Gastrocnemius medialis (tissue), 4 donors: ENCODE measurements at regions not wholly inside any gene's neighbourhood (a gene's known extent, or its start where the extent isn't known, plus 50 kb on each side); places are given as distances from the start of the nearest gene placed in this dataset.

Experiments
- ATAC-seq, 2 donors: fragments of 150-250 bp; one replicate each; pipeline ENCODE4 v1.9.1; 2016
- DNase-seq, 2 donors: peaks; one replicate each; pipeline ENCODE4 v3.0.0-alpha.2; 2019
- H3K27ac ChIP-seq, 4 donors: fragments of 200-600 bp; sonication (generic); 1 replicate in 1 of 4; 2 replicates in 3 of 4; pipeline ENCODE4 v1.5.1; 2016 to 2018; ENCODE audit warnings: mild to moderate bottlenecking in 2 of 4, moderate library complexity in 1 of 4
- H3K27me3 ChIP-seq, 3 donors: fragments of 200-600 bp; sonication (generic) in 2 of 3; 1 replicate in 1 of 3; 2 replicates in 2 of 3; pipeline versions ENCODE4 v1.5.1 to v1.6.0; 2016 to 2019; ENCODE audit warnings: mild to moderate bottlenecking in 1 of 3, moderate library complexity in 1 of 3
- H3K36me3 ChIP-seq, 2 donors: fragments of 200-600 bp; sonication (generic) in 1 of 2; one replicate each; pipeline ENCODE4 v1.5.1; 2017 to 2018
- H3K4me1 ChIP-seq, 2 donors: fragments of 200-600 bp; sonication (generic) in 1 of 2; one replicate each; pipeline ENCODE4 v1.5.1; 2016 to 2017; ENCODE audit warnings: mild to moderate bottlenecking in 2 of 2
- H3K4me3 ChIP-seq, 4 donors: fragments of 200-600 bp; sonication (generic) in 3 of 4; 1 replicate in 1 of 4; 2 replicates in 3 of 4; pipeline ENCODE4 v1.5.1; 2016 to 2019; ENCODE audit warnings: mild to moderate bottlenecking in 2 of 4
- H3K9me3 ChIP-seq, 3 donors: fragments of 200-600 bp; sonication (generic) in 2 of 3; 1 replicate in 1 of 3; 2 replicates in 2 of 3; pipeline ENCODE4 v1.5.1; 2016 to 2019
- CTCF ChIP-seq, 5 experiments: fragments of 450-650 bp in 3 of 5; fragments of 200-600 bp in 2 of 5; sonication (generic) in 2 of 5; IDR thresholded peaks in 4 of 5; conservative IDR thresholded peaks in 1 of 5; 1 replicate in 4 of 5; 2 replicates in 1 of 5; pipeline ENCODE4 v1.5.1; 2016 to 2019; ENCODE audit warnings: antibody characterized with exemption in 5 of 5, mild to moderate bottlenecking in 3 of 5, moderate library complexity in 3 of 5
- POLR2A ChIP-seq, 2 donors: fragments of 450-650 bp; IDR thresholded peaks; one replicate each; pipeline ENCODE4 v1.6.1; 2017; ENCODE audit warnings: antibody characterized with exemption in 2 of 2, mild to moderate bottlenecking in 2 of 2, moderate library complexity in 2 of 2
- in situ Hi-C, 4 donors: fragments of 200-750 bp; cut with MboI; loops; one replicate each; pipeline versions ENCODE4 v1.15.0 to v1.8.0; 2017; ENCODE audit warnings: low sequenced_read_pairs in 4 of 4
- intact Hi-C: fragments of 100-400 bp; cut with DNase I; formaldehyde crosslinking; loops from one replicate; pipeline ENCODE4 v1.15.1; 2023; ENCODE audit warnings: low total_unique reads

- Histone ChIP-seq H3K9me3 (no peaks in the 10 kb centered on the region), H3K36me3 (no peaks in the 10 kb centered on the region), H3K4me3 (no peak overlapping the region), H3K27ac (no peak overlapping the region), H3K27me3 (no peaks in the 10 kb centered on the region), H3K4me1 (no peaks in the 10 kb centered on the region)
- intact Hi-C loops, result no loop called here
- in situ Hi-C loops, result no loop called here
- no peak for ATAC-seq
- TF ChIP-seq POLR2A (IDR thresholded peaks at IDR 0.05), result no peak
- TF ChIP-seq CTCF (IDR thresholded peaks at IDR 0.05 in 4 of 5, conservative IDR thresholded peaks at IDR 0.05 in 1 of 5), result no peak
- DNase-seq, result no peak
These were observed 902.8 kb downstream of the SLC16A7 start for GRCh38 chr12:60498656-60499055.

- H3K36me3 ChIP-seq, result no peaks in the 10 kb centered on the region
- no peaks in the 10 kb centered on the region for H3K27me3 ChIP-seq
- DNase-seq (no peak), ATAC-seq (no peak)
- intact Hi-C loops (no loop called here), in situ Hi-C loops (no loop called here)
- no peaks in the 10 kb centered on the region for H3K9me3 ChIP-seq
- no peak overlapping the region for H3K27ac ChIP-seq
- H3K4me3 ChIP-seq, result no peak overlapping the region
- no peaks in the 10 kb centered on the region for H3K4me1 ChIP-seq
- TF ChIP-seq POLR2A (IDR thresholded peaks at IDR 0.05) (no peak), CTCF (IDR thresholded peaks at IDR 0.05 in 4 of 5, conservative IDR thresholded peaks at IDR 0.05 in 1 of 5) (no peak)
These were observed 905.4 kb downstream of the SLC16A7 start for GRCh38 chr12:60501124-60501729.

- H3K36me3 ChIP-seq, result no peaks in the 10 kb centered on the region
- H3K9me3 ChIP-seq, result no peaks in the 10 kb centered on the region
- DNase-seq, result no peak
- in situ Hi-C loops (no loop called here), intact Hi-C loops (no loop called here)
- H3K4me1 ChIP-seq, result no peaks in the 10 kb centered on the region
- H3K4me3 ChIP-seq, result no peak overlapping the region
- TF ChIP-seq CTCF (IDR thresholded peaks at IDR 0.05 in 4 of 5, conservative IDR thresholded peaks at IDR 0.05 in 1 of 5) (no peak), POLR2A (IDR thresholded peaks at IDR 0.05) (no peak)
- ATAC-seq, result no peak
- no peak overlapping the region for H3K27ac ChIP-seq
- H3K27me3 ChIP-seq, result no peaks in the 10 kb centered on the region
These were observed 927.0 kb downstream of the SLC16A7 start for GRCh38 chr12:60522684-60523400.

GRCh38 chr12:60529261-60529660 lies 933.4 kb downstream of the SLC16A7 start:
- in situ Hi-C loops, result no loop called here
- TF ChIP-seq CTCF (IDR thresholded peaks at IDR 0.05 in 4 of 5, conservative IDR thresholded peaks at IDR 0.05 in 1 of 5), result no peak
- TF ChIP-seq POLR2A (IDR thresholded peaks at IDR 0.05), result no peak
- DNase-seq, result no peak
- H3K27ac ChIP-seq, result no peak overlapping the region
- no peak overlapping the region for H3K4me3 ChIP-seq
- no peak for ATAC-seq
- intact Hi-C loops, result no loop called here
- no peaks in the 10 kb centered on the region for H3K4me1 ChIP-seq
- H3K36me3 ChIP-seq, result no peaks in the 10 kb centered on the region
- H3K27me3 ChIP-seq, result no peaks in the 10 kb centered on the region
- no peaks in the 10 kb centered on the region for H3K9me3 ChIP-seq
